Glutamatergic neuron (in vitro differentiated cells): ENCODE measurements at regions not wholly inside any gene's neighbourhood (a gene's known extent, or its start where the extent isn't known, plus 50 kb on each side); places are given as distances from the start of the nearest gene placed in this dataset.

Experiments
- DNase-seq: peaks from one replicate; pipeline ENCODE4 v3.0.0; 2022
- H3K27ac Mint-ChIP-seq: one replicate; pipeline ENCODE4 v1.8.0; 2020; ENCODE audit warnings: mild to moderate bottlenecking, mixed read lengths, inconsistent platforms; ENCODE audit not compliant: unreplicated experiment
- H3K27me3 Mint-ChIP-seq: one replicate; pipeline ENCODE4 v1.8.0; 2020; ENCODE audit warnings: mild to moderate bottlenecking, moderate library complexity, mixed read lengths, inconsistent platforms; ENCODE audit not compliant: unreplicated experiment
- H3K36me3 Mint-ChIP-seq: one replicate; pipeline ENCODE4 v1.8.0; 2020; ENCODE audit warnings: mild to moderate bottlenecking, mixed read lengths, inconsistent platforms; ENCODE audit not compliant: unreplicated experiment
- H3K4me1 Mint-ChIP-seq: one replicate; pipeline ENCODE4 v1.8.0; 2020; ENCODE audit warnings: mild to moderate bottlenecking, low read depth, mixed read lengths, inconsistent platforms; ENCODE audit not compliant: unreplicated experiment
- H3K4me3 Mint-ChIP-seq: one replicate; pipeline ENCODE4 v1.8.0; 2020; ENCODE audit warnings: mild to moderate bottlenecking, mixed read lengths, inconsistent platforms; ENCODE audit not compliant: unreplicated experiment
- H3K9me3 Mint-ChIP-seq: one replicate; pipeline ENCODE4 v1.8.0; 2020; ENCODE audit warnings: mild to moderate bottlenecking, moderate library complexity, mixed read lengths, inconsistent platforms; ENCODE audit not compliant: unreplicated experiment
- TF ChIP-seq, protein P1 (sequence below): fragments of 200-600 bp; sonication (generic); IDR thresholded peaks from one replicate; pipeline ENCODE4 v1.5.0; 2021; ENCODE audit not compliant: partially characterized antibody, unreplicated experiment

DNA sequence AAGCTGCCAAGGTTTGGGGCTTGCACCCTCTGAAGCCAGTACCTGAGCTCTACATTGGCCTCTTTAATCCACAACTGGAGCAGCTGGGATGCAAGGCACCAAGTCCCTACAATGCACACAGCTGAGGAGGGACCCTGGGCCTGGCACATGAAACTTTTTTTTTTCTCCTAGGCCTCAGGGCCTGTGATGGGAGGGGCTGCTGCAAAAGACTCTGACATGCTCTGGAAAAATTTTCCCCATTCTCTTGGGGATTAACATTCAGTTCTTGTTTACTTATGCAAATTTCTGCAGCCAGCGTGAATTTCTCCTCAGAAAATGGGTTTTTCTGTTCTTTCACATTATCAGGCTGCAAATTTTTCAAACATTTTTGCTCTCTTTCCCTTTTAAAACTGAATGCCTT, 1072.2 kb downstream of the BRINP3 start:
- Mint-ChIP-seq H3K27ac (no peak overlapping the region), H3K4me1 (peaks cover 3% of the 10 kb centered on the region), H3K4me3 (no peak overlapping the region), H3K27me3 (peaks cover 2% of the 10 kb centered on the region), H3K9me3 (peaks cover 2% of the 10 kb centered on the region), H3K36me3 (peaks cover 9% of the 10 kb centered on the region)
- TF ChIP-seq, protein P1, sequence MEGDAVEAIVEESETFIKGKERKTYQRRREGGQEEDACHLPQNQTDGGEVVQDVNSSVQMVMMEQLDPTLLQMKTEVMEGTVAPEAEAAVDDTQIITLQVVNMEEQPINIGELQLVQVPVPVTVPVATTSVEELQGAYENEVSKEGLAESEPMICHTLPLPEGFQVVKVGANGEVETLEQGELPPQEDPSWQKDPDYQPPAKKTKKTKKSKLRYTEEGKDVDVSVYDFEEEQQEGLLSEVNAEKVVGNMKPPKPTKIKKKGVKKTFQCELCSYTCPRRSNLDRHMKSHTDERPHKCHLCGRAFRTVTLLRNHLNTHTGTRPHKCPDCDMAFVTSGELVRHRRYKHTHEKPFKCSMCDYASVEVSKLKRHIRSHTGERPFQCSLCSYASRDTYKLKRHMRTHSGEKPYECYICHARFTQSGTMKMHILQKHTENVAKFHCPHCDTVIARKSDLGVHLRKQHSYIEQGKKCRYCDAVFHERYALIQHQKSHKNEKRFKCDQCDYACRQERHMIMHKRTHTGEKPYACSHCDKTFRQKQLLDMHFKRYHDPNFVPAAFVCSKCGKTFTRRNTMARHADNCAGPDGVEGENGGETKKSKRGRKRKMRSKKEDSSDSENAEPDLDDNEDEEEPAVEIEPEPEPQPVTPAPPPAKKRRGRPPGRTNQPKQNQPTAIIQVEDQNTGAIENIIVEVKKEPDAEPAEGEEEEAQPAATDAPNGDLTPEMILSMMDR: no peak
- no peak for DNase-seq

GRCh38 chr1:189409774-189410173, 1067.9 kb downstream of the BRINP3 start:
- TF ChIP-seq, protein P1: no peak
- H3K27me3 Mint-ChIP-seq: no peaks in the 10 kb centered on the region
- DNase-seq: no peak
- peaks cover 3% of the 10 kb centered on the region for H3K4me1 Mint-ChIP-seq
- H3K4me3 Mint-ChIP-seq: no peak overlapping the region
- H3K9me3 Mint-ChIP-seq: peaks cover under 1% of the 10 kb centered on the region
- peaks cover 2% of the 10 kb centered on the region for H3K36me3 Mint-ChIP-seq
- no peak overlapping the region for H3K27ac Mint-ChIP-seq

DNA sequence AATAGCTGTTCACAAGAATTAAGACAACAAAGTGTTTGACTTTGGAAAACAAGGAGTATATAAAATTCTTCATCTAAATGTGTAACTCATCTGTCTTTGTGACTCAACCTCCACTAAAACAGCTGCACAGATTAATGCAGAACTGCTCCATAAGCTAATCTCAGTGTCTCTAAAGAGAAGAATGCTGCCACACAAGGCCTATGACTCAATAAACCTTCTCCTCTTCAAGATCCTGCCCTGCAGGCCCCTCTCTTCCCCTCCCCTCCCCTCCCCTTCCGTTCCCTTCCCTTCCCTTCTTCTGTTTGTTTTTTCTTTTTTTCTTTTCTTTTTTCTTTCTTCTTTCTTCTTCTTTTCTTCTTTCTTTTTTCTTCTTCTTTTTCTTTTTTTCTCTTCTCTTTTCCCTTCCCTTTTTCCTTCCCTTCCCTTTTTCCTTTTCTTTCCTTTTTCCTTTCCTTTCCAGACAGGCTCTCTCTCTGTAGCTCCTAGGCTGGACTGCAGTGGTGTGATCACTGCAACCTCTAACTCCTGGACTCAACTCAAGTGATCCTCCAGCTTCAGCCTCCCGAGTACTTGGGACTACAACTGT, 1052.8 kb downstream of the BRINP3 start:
- Mint-ChIP-seq H3K9me3 (peaks cover 1% of the 10 kb centered on the region), H3K27ac (no peak overlapping the region), H3K4me1 (peaks cover 5% of the 10 kb centered on the region), H3K36me3 (no peaks in the 10 kb centered on the region), H3K27me3 (no peaks in the 10 kb centered on the region), H3K4me3 (no peak overlapping the region)
- TF ChIP-seq, protein P1: no peak
- no peak for DNase-seq

- Mint-ChIP-seq H3K27me3 (no peaks in the 10 kb centered on the region), H3K4me1 (no peaks in the 10 kb centered on the region), H3K9me3 (peaks cover 1% of the 10 kb centered on the region), H3K4me3 (no peak overlapping the region), H3K36me3 (no peaks in the 10 kb centered on the region), H3K27ac (no peak overlapping the region)
- TF ChIP-seq, protein P1: peak; percentile 83
- no peak for DNase-seq
Observed at GRCh38 chr1:189429610-189430009, 1048.1 kb downstream of the BRINP3 start.

DNA sequence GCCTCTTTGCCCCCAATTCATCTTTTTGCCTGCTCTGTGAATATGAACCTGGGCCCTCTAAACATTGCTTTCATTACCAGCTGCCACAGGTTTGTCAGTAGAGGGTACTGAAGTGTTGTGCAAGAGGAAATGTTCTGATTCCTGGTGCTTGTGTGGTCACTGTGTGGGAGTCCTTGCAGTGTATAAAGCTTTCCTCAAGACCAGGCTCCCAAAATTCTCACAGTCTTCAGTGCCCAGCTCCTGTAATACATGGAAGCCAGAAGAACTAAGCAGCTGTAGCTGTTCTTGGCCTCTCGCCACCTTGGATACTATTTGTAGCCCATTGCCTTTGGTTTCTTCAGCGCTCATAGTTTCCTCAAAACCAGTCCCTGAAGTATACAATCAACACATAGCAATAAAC, 1046.2 kb downstream of the BRINP3 start:
- TF ChIP-seq, protein P1: no peak
- Mint-ChIP-seq H3K9me3 (peaks cover 1% of the 10 kb centered on the region), H3K4me1 (no peaks in the 10 kb centered on the region), H3K27me3 (no peaks in the 10 kb centered on the region), H3K36me3 (no peaks in the 10 kb centered on the region), H3K27ac (no peak overlapping the region), H3K4me3 (no peak overlapping the region)
- DNase-seq: no peak
